Stimulated activated CD8-positive, alpha-beta memory T cell treated with anti-CD3 and anti-CD28 coated beads, Interleukin-4, amount 100 ng/mL, for 48 hours (primary cell): ENCODE measurements at regions not wholly inside any gene's neighbourhood (a gene's known extent, or its start where the extent isn't known, plus 50 kb on each side); places are given as distances from the start of the nearest gene placed in this dataset.

ENCODE experiments used
- DNase-seq: peaks from one replicate; pipeline ENCODE4 v3.0.0-alpha.2; 2020

- no peak for DNase-seq
These were observed 74.6 kb upstream of the TPK1 start for GRCh38 chr7:144910411-144910810.

GRCh38 chr7:144908943-144909556 is 73.2 kb upstream of the TPK1 start:
- DNase-seq: no peak

- DNase-seq: no peak
These were observed 72.5 kb upstream of the TPK1 start for GRCh38 chr7:144908324-144908723.

GRCh38 chr7:144907577-144907976 is 71.7 kb upstream of the TPK1 start:
- DNase-seq: no peak

- no peak for DNase-seq
These were observed 67.3 kb upstream of the TPK1 start for GRCh38 chr7:144903201-144903600.

GRCh38 chr7:144892761-144893160 is 56.9 kb upstream of the TPK1 start:
- no peak for DNase-seq
